Caki2 (cell line): ENCODE measurements at regions not wholly inside any gene's neighbourhood (a gene's known extent, or its start where the extent isn't known, plus 50 kb on each side); places are given as distances from the start of the nearest gene placed in this dataset.
"Not testable (repeated sequence)": the region's sequence is repeated elsewhere in the genome, so short reads cannot be mapped to it uniquely, and the experiment has no call there.

Source experiments
- DNase-seq: peaks from one replicate; pipeline ENCODE4 v3.0.0-alpha.2; 2015; ENCODE audit warnings: low read depth
- in situ Hi-C: cut with HindIII; loops from 2 replicates; pipeline ENCODE4 v1.10.0; 2016; ENCODE audit warnings: low sequenced_read_pairs, low pct_unique_long_range_greater_than_20kb, mixed read lengths

DNA sequence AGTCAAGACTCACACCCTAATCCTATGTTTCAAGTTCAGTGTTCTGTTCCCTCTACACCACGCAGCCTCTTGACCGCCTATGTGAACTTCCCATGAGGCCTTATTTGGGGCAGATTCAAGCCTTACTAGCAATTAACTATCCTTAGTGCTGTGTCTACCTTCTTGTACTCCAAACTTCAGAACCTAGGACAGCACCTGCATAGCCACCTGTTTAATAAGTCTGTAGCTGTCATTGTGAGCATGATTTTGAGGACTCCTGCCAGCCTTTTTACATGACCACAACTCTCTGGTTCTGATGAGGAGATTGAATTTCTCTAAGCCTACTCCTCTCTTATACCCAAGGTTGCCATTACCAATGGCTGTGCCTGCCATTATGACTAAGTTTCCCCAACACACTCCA is 50.8 kb upstream of the PCSK1 start:
- in situ Hi-C loops = no loop called here

DNA sequence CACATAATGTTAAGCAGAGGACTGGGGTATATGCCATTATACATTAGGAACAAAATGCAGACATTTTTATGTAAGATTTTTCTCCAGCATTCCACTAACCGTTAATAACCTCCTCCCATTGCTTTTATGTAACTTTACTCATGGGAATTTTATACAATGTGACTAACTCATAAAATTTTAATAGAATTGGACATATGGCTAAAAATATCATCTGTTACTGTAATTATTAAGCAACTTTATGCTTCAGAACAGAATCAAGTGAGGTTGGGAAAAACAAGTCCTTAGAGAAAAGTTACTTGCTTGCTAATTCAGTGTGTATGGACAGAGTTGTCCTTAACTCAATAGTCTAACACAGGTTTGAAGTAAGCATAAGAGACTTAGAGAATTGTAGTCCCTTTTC is 54.8 kb upstream of the PCSK1 start:
- in situ Hi-C loops = no loop called here
- no peak for DNase-seq

More for the DNA sequence above, 50.8 kb upstream of the PCSK1 start:
- peak; percentile 18 for DNase-seq

DNA sequence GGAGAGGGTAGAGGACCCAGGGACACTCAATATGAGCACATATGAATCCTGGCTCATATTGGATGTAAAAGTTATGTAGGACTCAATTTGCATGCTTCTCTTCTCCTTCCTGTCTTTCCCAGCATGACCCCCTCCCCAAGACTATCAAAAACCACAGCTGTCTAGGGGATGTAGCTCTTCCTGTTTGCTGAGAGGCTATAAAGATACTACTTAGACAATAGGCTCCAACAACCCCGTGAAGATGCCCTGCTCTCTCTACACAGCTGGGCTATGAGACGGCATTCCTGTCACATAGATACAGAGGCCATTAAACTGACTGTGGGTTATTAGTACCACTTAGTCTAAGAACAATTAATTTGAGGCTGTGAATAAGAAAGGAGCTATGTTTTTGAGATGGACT is 56.5 kb upstream of the PCSK1 start:
- DNase-seq = no peak
- in situ Hi-C loops = no loop called here

DNA sequence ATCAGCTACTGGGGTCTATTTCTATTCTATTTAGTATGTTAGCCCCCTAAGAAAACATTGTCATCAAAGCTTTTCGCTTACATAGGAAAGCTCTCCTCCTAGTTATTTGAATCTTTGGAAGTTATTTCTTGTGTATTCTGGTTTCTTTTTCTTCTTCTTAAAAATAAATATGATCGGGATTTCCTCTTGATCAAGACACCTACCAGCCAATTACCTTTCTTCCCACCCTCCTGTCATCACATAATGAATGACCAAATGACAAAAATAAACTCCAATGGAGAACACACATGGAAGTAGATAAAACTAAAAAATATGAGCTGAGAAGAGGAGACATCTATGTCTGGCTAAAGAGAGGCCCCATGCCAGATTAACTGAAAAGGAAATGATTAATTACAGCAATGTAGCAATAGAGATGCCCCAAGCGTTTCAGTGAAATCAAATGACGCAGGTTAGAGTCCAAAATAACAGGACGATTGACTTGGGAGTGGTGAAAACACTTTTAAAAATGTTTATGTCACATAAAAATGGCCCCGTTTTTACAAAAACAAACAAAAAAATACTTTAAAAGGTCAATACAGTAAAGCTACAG is 59.5 kb upstream of the PCSK1 start:
- no peak for DNase-seq
- in situ Hi-C loops = no loop called here

DNA sequence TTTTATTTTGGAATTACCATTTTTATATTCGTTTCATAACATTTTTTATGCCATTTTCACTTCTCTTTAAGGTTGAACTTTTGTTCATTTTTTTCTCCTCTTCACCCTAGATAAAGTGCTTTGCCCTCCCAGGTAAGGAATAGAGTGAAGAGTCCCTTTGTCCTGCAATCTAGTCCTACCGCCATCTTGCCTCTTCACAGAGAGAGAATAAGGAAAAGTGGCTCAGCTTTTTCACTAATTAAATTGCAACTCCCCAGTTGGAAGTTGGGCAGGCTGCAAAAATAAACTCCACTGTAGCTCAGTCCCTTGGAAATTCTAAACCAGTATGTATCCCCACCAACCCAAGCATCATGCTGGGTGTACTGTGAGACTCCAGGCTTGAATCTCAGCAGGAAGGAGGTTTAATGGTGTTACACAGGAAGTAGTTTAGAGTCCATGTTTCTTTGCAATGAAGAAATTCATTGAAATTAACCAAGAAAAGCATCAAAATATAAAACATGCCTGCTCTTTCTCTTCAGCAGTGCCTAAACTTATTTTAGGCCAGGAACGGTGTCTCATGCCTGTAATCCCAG is 60.3 kb upstream of the PCSK1 start:
- in situ Hi-C loops = no loop called here
- DNase-seq = no peak

DNA sequence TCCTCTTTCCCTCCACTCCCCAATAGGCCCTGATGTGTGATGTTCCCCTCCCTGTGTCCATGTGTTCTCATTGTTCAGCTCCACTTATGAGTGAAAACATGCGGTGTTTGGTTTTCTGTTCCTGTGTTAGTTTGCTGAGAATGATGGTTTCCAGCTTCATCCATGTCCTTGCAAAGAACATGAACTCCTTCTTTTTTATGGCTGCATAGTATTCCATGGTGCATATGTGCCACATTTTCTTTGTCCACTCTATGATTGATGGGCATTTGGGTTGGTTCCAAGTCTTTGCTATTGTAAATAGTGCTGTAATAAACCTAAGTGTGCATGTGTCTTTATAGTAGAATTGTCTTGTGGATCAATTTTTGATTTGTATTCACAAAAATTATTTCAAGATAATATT is 62.4 kb upstream of the PCSK1 start:
- in situ Hi-C loops, DNase-seq: not testable (repeated sequence)

DNA sequence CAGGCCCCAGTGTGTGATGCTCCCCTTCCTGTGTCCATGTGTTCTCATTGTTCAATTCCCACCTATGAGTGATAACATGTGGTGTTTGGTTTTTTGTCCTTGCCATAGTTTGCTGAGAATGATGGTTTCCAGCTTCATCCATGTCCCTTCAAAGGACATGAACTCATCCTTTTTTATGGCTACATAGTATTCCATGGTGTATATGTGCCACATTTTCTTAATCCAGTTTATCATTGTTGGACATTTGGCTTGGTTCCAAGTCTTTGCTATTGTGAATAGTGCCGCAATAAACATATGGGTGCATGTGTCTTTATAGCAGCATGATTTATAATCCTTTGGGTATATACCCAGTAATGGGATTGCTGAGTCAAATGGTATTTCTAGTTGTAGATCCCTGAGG is 64.0 kb upstream of the PCSK1 start:
- in situ Hi-C loops, DNase-seq: not testable (repeated sequence)

DNA sequence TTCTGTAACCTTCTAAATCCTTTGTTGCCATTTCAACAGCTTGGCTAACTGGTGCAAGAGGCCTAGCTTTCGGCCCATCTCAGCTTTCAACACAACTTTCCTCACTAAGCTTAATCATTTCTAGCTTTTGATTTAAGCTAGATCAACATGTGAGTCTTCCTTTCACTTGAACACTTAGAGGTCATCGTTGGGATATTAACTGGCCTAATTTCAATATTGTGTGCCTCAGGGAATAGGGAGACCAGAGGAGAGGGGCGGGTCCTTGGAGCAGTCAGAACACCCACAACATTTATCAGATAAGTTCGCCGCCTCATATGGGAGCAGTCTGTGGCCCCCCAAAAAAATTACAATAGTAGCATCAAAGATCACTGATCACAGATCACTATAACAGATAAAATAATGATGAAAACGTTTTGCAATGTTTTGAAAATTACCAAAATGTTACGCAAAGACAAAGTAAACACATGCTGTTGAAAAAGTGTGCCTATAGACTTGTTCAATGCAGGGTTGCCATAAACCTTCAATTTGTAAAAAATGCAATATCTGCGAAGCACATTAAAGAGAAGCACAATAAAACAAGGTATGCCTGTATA is 66.8 kb upstream of the PCSK1 start:
- in situ Hi-C loops = no loop called here
- DNase-seq = no peak

DNA sequence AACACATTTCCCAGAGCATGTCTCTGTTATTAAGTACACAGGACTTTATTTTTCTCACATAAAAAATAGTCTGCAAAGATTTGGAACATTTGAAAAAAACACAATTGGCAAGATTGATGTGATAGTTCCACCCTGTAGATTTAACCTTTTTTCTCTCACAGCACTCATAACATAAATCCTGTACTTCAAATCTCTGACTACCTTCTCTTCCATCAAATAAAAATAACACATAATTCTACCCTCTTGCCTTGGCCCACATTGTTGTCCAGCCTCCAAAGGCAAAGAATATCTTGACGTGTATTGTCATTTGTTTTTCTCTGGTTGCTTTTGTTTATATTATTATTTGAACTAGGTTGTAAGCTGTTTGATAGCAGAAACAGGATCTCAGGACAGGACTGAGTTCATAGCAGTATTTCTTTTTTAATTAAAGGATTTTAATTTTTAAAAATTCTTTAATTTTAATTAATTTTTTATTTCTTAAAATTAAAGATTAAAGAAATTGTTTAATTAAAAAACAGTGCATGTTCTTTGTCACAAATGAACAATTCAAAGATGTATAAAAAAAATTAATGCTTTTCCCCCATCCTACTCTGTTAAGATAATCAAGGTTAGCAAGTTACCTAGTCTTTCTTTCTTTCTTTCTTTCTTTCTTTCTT is 69.1 kb upstream of the PCSK1 start:
- no peak for DNase-seq
- in situ Hi-C loops = no loop called here

DNA sequence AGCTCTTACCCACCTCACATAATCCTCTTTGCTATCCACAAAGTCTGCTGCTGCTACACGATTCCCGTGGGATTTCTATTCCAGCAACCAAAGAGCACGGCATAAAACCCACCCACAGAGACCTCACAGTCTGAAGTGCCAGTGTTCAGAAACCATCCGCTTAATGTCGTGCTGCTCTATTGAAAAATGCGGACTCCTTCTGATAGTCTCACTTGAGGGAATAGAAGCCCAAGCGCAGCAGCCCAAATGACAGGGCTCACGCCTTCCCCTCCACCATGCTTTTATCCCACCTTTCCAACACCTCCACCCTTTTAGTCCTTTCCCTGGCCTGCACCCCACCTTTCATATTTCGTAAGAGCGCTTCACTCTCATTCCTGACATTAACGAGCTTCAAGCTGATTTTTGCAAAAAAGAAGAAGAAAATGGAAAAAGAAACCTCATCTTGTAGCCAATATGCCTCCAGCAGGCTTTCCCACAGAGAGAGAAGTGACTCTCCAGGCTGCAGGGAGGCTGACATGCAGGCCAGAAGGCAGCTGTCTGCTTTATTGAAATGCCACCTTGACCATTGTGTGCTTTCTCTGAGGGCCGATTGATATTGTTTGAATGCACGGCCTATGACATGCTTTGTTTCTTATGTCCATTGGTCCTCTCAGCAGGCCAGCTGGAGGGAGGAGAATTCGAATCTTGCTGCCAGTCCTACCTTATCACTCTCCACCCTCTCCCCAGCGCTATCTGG is 70.6 kb upstream of the PCSK1 start:
- no peak for DNase-seq
- in situ Hi-C loops = no loop called here

DNA sequence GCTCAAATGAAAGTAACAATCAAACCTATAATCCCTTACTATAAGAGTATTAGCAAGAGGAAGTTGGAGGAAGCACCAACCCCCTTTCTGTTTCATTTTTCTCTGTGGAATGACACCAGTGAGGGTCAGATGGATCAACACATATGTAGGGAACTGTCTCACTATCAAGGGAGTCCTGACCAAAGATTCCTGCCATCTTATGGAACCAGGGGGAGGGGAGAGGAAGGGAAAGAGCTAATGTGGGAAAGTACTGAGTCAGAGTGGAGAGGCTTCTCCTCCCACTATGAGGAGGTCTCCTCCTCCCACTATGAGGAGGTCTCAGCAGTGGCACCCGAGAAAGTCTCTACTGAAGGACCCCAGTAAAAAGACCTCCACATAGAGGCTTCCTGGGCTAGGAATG is 73.3 kb upstream of the PCSK1 start:
- no peak for DNase-seq
- in situ Hi-C loops = no loop called here

DNA sequence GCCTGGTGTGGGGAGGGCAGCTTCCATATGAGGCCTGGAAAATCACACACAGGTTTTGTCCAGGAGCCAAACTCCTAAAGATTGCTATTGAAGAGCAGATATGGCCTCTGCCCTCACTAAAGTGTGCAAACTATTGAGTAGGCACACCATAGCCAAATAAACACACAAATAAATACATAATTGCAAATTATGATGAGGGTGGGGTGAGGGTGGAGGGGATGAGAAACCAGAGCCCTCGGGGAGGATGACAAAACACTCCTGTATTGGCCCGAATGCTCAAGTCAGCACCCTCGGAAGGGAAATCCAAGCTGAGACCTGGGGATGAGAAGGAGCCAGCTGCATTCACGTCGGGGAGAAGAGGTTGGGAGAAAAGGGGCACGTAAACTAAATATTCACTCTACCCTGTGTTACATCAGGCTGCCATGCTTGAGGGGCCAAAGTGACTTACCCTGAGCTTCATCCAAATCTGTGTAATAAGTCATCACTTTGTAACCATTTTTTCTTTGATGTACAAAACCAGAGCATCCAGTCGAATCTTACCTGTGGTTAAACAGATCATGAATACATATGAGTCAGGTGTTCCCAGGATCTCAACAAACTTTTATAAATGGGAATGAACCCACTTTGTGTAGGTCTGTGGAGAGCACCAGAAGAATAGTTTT is 73.9 kb upstream of the PCSK1 start:
- in situ Hi-C loops = no loop called here
- DNase-seq = no peak

DNA sequence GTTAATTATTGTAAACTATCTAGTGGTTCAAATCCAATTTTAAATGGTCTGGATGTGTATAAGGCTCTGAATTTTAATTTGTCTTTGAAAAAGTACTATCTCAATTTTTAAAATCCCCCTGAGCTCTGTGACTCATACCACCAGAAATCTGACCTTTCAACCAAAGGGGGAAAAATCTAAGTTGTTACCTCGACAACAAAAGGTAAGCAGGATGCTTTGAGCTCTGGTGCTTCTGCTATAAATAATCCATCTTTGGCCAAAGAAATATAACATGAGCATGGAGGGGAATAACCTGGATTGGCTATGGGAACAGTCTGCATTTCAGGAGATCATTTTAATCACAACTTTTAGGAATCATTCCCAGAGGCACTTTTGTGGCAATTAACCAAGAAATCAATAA is 76.3 kb upstream of the PCSK1 start:
- no peak for DNase-seq
- in situ Hi-C loops = no loop called here

DNA sequence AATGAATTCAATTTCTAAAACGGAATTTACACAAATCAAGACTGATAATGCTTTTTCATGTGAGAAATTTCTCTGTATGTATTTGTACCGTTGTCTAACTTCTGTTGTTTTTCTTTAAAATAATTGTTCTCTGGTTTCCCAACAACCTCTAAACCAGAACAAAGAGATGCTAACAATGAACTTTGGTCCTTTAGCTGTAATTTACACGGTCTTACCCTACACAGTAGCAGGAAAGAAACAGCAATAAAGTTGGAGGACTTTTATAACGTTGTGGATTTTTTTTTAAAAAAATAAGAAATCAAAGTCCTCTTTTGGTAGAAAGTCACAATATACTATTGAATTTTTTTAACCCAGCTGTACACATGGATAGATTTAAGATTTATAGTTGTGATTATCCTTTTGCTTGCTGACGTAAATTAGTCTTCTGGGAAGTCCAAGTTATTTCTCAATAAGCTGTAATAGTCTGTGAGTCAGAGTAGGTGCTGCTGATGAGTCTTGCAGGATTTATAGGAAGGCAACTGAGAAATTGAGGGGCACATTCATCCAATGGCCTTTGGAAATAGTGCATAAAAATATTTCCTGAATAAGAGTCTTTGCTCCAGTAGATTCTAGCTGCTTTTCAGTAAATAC is 76.8 kb upstream of the PCSK1 start:
- in situ Hi-C loops = no loop called here
- DNase-seq = no peak

DNA sequence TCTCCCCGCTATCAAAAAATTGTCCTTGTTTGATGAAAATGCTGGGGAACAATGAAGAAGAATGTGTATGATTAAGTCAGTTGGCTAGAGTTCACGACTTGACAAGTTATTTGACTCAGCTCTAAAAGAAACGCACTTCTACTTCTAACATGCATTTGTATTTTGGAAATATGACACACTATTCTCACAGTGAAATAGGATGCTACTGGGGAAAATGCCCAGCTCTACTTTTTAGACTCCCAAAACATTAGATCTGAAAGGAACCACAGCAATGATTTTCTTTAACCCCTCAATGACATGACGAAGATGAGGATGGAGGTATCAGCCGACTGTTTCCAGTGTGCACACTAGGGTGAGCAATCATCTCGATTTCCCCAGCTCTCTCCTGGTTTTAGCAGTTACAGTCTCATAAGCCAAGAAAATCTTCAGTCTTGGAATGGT is 83.6 kb upstream of the PCSK1 start:
- in situ Hi-C loops = no loop called here
- no peak for DNase-seq

DNA sequence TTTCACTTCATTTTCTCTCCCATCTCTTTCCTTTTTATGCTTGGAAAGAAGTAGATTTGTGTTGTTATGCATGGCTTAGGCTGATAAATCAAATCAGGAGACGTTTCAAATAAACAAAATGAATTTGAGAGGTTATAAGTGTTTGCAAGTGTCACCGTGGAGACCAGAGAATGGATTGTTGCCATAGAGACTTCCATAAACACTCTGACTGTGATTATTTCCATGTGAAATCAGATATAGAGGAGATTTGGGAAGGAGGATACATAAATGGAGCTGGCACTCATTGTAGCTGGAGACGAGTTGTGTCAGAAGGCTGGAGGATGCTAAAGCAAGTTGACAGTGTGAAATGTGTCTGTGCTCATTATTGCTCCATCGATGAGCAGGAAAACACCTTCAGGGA is 84.2 kb upstream of the PCSK1 start:
- in situ Hi-C loops = no loop called here
- no peak for DNase-seq

DNA sequence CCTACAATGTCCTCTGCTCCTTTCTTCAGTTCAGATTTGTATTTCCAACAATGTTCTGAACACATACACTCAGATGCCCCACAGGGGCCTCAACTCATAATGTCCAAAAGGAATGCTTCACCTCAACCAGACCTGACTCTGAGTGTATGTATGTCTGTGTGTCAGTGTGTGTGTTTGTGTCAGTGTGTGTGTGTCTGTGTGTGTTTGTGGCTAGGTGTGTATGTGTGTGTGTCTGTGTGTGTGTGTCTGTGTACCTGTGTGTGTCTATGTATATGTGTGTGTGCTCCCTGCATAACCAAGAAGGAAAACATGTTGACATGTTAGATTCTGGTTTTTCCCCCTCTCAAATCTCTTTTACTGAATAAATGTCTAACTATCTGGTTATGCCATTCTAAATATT is 87.3 kb upstream of the PCSK1 start:
- no peak for DNase-seq
- in situ Hi-C loops = no loop called here

DNA sequence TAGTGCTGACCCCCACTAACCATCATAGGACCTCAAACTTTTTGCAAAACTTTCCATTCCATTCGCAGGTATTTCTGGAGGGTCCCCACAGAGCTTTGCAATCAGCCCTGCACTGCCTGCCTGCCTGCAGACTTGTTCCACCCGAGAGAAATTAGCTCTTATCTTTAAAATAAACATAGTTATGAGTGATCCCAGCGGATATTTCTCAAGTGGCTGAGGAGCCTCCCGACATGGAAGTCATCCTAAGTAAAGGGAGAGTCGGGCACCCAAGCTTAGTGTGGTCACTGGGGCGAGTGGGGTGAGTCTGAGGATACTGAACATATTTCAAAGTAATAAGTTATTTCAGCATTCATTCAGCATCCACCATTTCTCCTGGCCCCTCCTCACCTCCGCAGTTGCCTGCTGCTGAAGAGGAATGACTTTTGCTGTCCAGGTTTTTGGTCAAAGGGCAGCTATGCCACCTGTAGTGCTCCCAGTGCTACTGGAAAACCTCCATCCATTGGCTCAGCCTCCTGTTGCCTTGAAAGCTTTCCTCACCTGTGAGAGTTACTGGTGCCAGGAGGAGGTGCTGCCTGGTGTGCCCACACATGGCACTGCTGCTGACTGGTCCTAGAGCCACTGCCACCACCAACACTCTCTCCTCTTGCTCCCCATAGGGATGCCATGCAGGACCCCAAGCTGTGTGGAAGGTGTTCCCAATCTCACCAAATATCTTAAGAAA is 89.7 kb upstream of the PCSK1 start:
- in situ Hi-C loops = no loop called here
- no peak for DNase-seq
